ENCODE measurements at regions not wholly inside any gene's neighbourhood (a gene's known extent, or its start where the extent isn't known, plus 50 kb on each side); places are given as distances from the start of the nearest gene placed in this dataset.

DNA sequence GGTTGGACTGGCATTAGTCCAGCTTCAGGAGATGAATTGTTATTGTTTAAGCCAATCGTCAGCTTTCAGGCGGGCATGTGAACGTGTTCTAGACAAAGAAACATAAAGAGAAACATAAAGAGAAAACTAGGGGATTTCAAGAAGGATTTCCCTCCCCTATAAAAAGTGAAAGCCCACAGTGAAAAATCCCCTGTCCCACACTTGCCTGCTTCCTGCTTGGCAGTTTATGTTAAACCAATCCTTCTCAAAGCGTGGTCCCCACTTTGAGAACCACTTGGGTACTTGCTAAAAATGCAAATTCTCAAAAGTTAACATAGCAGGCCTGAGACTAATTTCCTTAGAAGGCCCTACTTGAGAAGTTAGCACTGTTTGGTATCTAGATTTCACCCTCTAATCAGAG, 293.0 kb upstream of the SOX14 start:
- Histone ChIP-seq H3K36me3 (ENCODE audit: control insufficient read depth, insufficient read depth, low read length) (no peaks in the 10 kb centered on the region), H3K4me3 (ENCODE audit: low read length) (no peak overlapping the region), H3K9me3 (ENCODE audit: control insufficient read depth, insufficient read depth, low read length) (no peaks in the 10 kb centered on the region), H3K4me1 (ENCODE audit: control insufficient read depth, insufficient read depth, low read length) (no peaks in the 10 kb centered on the region; the same call in 1 of the 2 replicates), H3K27ac (ENCODE audit: low read length) (no peak overlapping the region), H3K27me3 (ENCODE audit: control insufficient read depth, insufficient read depth, low read length) (no peaks in the 10 kb centered on the region)
- no peak for DNase-seq (ENCODE audit: low read depth, low spot score)
- WGBS (ENCODE audit: insufficient coverage, insufficient read length): no CpG with 5 or more reads among the region's 4 CpGs

GRCh38 chr3:137471558-137472204, 292.4 kb upstream of the SOX14 start:
- DNase-seq (ENCODE audit: low read depth, low spot score): no peak
- WGBS (ENCODE audit: insufficient coverage, insufficient read length): no CpG with 5 or more reads among the region's 5 CpGs
- H3K27ac ChIP-seq (ENCODE audit: low read length): no peak overlapping the region
- no peaks in the 10 kb centered on the region for H3K27me3 ChIP-seq (ENCODE audit: control insufficient read depth, insufficient read depth, low read length)
- H3K36me3 ChIP-seq (ENCODE audit: control insufficient read depth, insufficient read depth, low read length): no peaks in the 10 kb centered on the region
- H3K4me1 ChIP-seq (ENCODE audit: control insufficient read depth, insufficient read depth, low read length): no peaks in the 10 kb centered on the region; the same call in 1 of the 2 replicates
- H3K4me3 ChIP-seq (ENCODE audit: low read length): no peak overlapping the region
- no peaks in the 10 kb centered on the region for H3K9me3 ChIP-seq (ENCODE audit: control insufficient read depth, insufficient read depth, low read length)

DNA sequence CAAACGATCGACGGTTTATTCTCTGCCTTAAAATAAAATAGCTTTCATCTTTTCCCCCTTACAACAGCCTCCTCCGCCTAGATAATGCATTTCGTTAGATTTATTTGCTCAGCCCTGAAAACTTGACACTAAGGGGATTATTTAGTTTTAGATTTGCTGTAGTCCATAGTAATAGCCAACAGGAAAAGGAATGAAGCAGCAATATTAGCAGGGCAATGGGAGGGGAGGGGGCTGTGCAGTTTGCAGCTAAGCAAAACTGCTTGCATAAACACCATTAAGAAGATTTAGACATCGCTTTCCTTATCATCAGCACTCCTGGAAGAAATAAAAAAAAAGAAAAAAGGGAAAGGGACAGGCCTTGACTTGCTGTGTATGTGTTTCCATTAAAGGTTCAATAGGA, 286.5 kb upstream of the SOX14 start:
- Histone ChIP-seq H3K9me3 (ENCODE audit: control insufficient read depth, insufficient read depth, low read length) (no peaks in the 10 kb centered on the region), H3K4me1 (ENCODE audit: control insufficient read depth, insufficient read depth, low read length) (no peaks in the 10 kb centered on the region), H3K27ac (ENCODE audit: low read length) (no peak overlapping the region), H3K4me3 (ENCODE audit: low read length) (no peak overlapping the region), H3K36me3 (ENCODE audit: control insufficient read depth, insufficient read depth, low read length) (no peaks in the 10 kb centered on the region), H3K27me3 (ENCODE audit: control insufficient read depth, insufficient read depth, low read length) (no peaks in the 10 kb centered on the region)
- DNase-seq (ENCODE audit: low read depth, low spot score): no peak
- no CpG with 5 or more reads among the region's 6 CpGs for WGBS (ENCODE audit: insufficient coverage, insufficient read length)

- Histone ChIP-seq H3K4me3 (ENCODE audit: low read length) (no peak overlapping the region), H3K36me3 (ENCODE audit: control insufficient read depth, insufficient read depth, low read length) (no peaks in the 10 kb centered on the region), H3K27ac (ENCODE audit: low read length) (no peak overlapping the region), H3K4me1 (ENCODE audit: control insufficient read depth, insufficient read depth, low read length) (no peaks in the 10 kb centered on the region), H3K9me3 (ENCODE audit: control insufficient read depth, insufficient read depth, low read length) (no peaks in the 10 kb centered on the region), H3K27me3 (ENCODE audit: control insufficient read depth, insufficient read depth, low read length) (no peaks in the 10 kb centered on the region)
- no peak for DNase-seq (ENCODE audit: low read depth, low spot score)
- no CpG with 5 or more reads among the region's 29 CpGs for WGBS (ENCODE audit: insufficient coverage, insufficient read length)
Measured at GRCh38 chr3:137509354-137510045, 254.6 kb upstream of the SOX14 start.

- Histone ChIP-seq H3K9me3 (ENCODE audit: control insufficient read depth, insufficient read depth, low read length) (no peaks in the 10 kb centered on the region), H3K27me3 (ENCODE audit: control insufficient read depth, insufficient read depth, low read length) (no peaks in the 10 kb centered on the region), H3K27ac (ENCODE audit: low read length) (no peak overlapping the region), H3K4me3 (ENCODE audit: low read length) (no peak overlapping the region), H3K36me3 (ENCODE audit: control insufficient read depth, insufficient read depth, low read length) (no peaks in the 10 kb centered on the region), H3K4me1 (ENCODE audit: control insufficient read depth, insufficient read depth, low read length) (no peaks in the 10 kb centered on the region)
- no CpG with 5 or more reads among the region's 1 CpG for WGBS (ENCODE audit: insufficient coverage, insufficient read length)
- no peak for DNase-seq (ENCODE audit: low read depth, low spot score)
Measured at GRCh38 chr3:137511655-137512054, 252.5 kb upstream of the SOX14 start.

DNA sequence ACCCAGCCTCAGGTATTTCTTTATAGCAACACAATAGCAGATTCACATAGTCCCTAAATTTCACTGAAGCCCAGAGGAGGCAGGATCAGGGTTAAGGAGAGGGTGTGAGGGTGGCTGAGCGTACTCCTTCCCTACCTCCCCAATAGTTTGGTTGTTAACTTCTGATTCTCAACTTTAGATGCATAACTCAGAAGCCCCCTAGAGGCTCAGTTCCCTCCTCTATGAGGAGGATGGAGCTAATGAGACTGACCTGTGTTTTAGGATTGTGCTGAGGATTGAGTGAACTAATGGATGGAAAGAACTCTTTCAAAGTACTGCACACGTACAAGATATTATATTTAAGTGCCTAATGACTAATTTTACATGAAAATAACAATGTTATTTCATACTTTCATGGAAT, 249.3 kb upstream of the SOX14 start:
- no peaks in the 10 kb centered on the region for H3K27me3 ChIP-seq (ENCODE audit: control insufficient read depth, insufficient read depth, low read length)
- H3K36me3 ChIP-seq (ENCODE audit: control insufficient read depth, insufficient read depth, low read length): no peaks in the 10 kb centered on the region
- WGBS (ENCODE audit: insufficient coverage, insufficient read length): no CpG with 5 or more reads among the region's 2 CpGs
- DNase-seq (ENCODE audit: low read depth, low spot score): no peak
- H3K4me3 ChIP-seq (ENCODE audit: low read length): no peak overlapping the region
- no peaks in the 10 kb centered on the region for H3K4me1 ChIP-seq (ENCODE audit: control insufficient read depth, insufficient read depth, low read length)
- H3K9me3 ChIP-seq (ENCODE audit: control insufficient read depth, insufficient read depth, low read length): no peaks in the 10 kb centered on the region
- no peak overlapping the region for H3K27ac ChIP-seq (ENCODE audit: low read length)

GRCh38 chr3:137519602-137520001, 244.5 kb upstream of the SOX14 start:
- Histone ChIP-seq H3K9me3 (ENCODE audit: control insufficient read depth, insufficient read depth, low read length) (no peaks in the 10 kb centered on the region), H3K27me3 (ENCODE audit: control insufficient read depth, insufficient read depth, low read length) (no peaks in the 10 kb centered on the region), H3K27ac (ENCODE audit: low read length) (no peak overlapping the region), H3K4me1 (ENCODE audit: control insufficient read depth, insufficient read depth, low read length) (no peaks in the 10 kb centered on the region), H3K4me3 (ENCODE audit: low read length) (no peak overlapping the region), H3K36me3 (ENCODE audit: control insufficient read depth, insufficient read depth, low read length) (no peaks in the 10 kb centered on the region)
- no peak for DNase-seq (ENCODE audit: low read depth, low spot score)
- no CpG with 5 or more reads among the region's 5 CpGs for WGBS (ENCODE audit: insufficient coverage, insufficient read length)

GRCh38 chr3:137524751-137525150, 239.4 kb upstream of the SOX14 start:
- no peaks in the 10 kb centered on the region for H3K27me3 ChIP-seq (ENCODE audit: control insufficient read depth, insufficient read depth, low read length)
- no peaks in the 10 kb centered on the region for H3K36me3 ChIP-seq (ENCODE audit: control insufficient read depth, insufficient read depth, low read length)
- 100% methylated on average over 1 of the region's 1 CpG for WGBS (ENCODE audit: insufficient coverage, insufficient read length)
- no peak overlapping the region for H3K27ac ChIP-seq (ENCODE audit: low read length)
- no peak for DNase-seq (ENCODE audit: low read depth, low spot score)
- H3K4me1 ChIP-seq (ENCODE audit: control insufficient read depth, insufficient read depth, low read length): no peaks in the 10 kb centered on the region; the same call in 1 of the 2 replicates
- no peaks in the 10 kb centered on the region for H3K9me3 ChIP-seq (ENCODE audit: control insufficient read depth, insufficient read depth, low read length)
- H3K4me3 ChIP-seq (ENCODE audit: low read length): no peak overlapping the region

DNA sequence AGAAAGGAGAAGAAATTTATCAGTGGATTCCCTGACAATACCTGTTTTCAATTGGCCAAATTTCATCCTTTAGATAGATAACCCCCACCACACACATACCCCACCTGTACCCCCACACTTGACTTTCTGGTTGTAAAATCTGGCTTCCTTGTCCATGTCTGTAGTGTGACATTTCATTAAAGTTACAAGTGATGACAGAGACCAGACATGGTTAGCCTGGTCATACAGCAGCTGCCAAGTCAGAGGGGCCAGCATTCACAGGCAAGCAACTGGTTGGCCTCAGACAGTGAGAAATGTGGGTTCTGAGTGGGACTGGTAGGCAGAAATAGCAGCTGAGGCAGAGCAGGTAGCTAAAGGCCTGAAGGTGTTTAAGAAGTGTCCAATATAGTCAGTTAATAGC, 238.6 kb upstream of the SOX14 start:
- H3K27me3 ChIP-seq (ENCODE audit: control insufficient read depth, insufficient read depth, low read length): no peaks in the 10 kb centered on the region
- no peaks in the 10 kb centered on the region for H3K36me3 ChIP-seq (ENCODE audit: control insufficient read depth, insufficient read depth, low read length)
- no peak for DNase-seq (ENCODE audit: low read depth, low spot score)
- no peaks in the 10 kb centered on the region for H3K9me3 ChIP-seq (ENCODE audit: control insufficient read depth, insufficient read depth, low read length)
- H3K27ac ChIP-seq (ENCODE audit: low read length): no peak overlapping the region
- H3K4me1 ChIP-seq (ENCODE audit: control insufficient read depth, insufficient read depth, low read length): no peaks in the 10 kb centered on the region; the same call in 1 of the 2 replicates
- no peak overlapping the region for H3K4me3 ChIP-seq (ENCODE audit: low read length)

GRCh38 chr3:137542049-137542448, 222.1 kb upstream of the SOX14 start:
- Histone ChIP-seq H3K36me3 (ENCODE audit: control insufficient read depth, insufficient read depth, low read length) (no peaks in the 10 kb centered on the region), H3K4me3 (ENCODE audit: low read length) (no peak overlapping the region), H3K27me3 (ENCODE audit: control insufficient read depth, insufficient read depth, low read length) (no peaks in the 10 kb centered on the region; the same call in 1 of the 2 replicates), H3K9me3 (ENCODE audit: control insufficient read depth, insufficient read depth, low read length) (no peaks in the 10 kb centered on the region), H3K4me1 (ENCODE audit: control insufficient read depth, insufficient read depth, low read length) (peaks cover 4% of the 10 kb centered on the region), H3K27ac (ENCODE audit: low read length) (no peak overlapping the region)
- DNase-seq (ENCODE audit: low read depth, low spot score): no peak
- WGBS (ENCODE audit: insufficient coverage, insufficient read length): no CpG with 5 or more reads among the region's 3 CpGs

DNA sequence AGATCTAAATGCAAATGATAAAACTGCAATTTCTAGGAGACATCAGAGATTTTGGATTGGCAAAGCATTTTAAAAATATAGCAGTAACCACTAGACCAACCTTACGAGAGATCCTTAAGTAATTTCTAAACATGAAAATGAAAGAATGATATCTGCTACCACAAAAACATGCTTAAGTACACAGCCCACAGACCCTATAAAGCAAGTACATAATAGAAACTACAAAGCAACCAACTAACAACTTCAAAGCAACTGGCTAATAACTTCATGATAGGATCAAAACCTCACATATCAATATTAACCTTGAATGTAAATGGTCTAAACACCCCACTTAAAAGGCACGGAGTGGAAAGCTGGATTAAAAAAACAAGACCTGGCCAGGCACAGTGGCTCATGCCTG, 209.9 kb upstream of the SOX14 start:
- no peaks in the 10 kb centered on the region for H3K9me3 ChIP-seq (ENCODE audit: control insufficient read depth, insufficient read depth, low read length)
- H3K27ac ChIP-seq (ENCODE audit: low read length): no peak overlapping the region
- WGBS (ENCODE audit: insufficient coverage, insufficient read length): no CpG with 5 or more reads among the region's 2 CpGs
- DNase-seq (ENCODE audit: low read depth, low spot score): no peak
- no peaks in the 10 kb centered on the region for H3K4me1 ChIP-seq (ENCODE audit: control insufficient read depth, insufficient read depth, low read length)
- no peaks in the 10 kb centered on the region for H3K36me3 ChIP-seq (ENCODE audit: control insufficient read depth, insufficient read depth, low read length)
- H3K4me3 ChIP-seq (ENCODE audit: low read length): no peak overlapping the region
- H3K27me3 ChIP-seq (ENCODE audit: control insufficient read depth, insufficient read depth, low read length): no peaks in the 10 kb centered on the region

Data from iPS DF 6.9 (cell line).